ENCODE measurements at regions not wholly inside any gene's neighbourhood (a gene's known extent, or its start where the extent isn't known, plus 50 kb on each side); places are given as distances from the start of the nearest gene placed in this dataset.
A peak's percentile ranks its signal among the peaks of the same experiment; 100 is the strongest.

- DNase-seq = no peak
These were observed 53.8 kb upstream of the FBN2 start for GRCh38 chr5:128591598-128592455.

- DNase-seq = no peak
These were observed 58.0 kb upstream of the FBN2 start for GRCh38 chr5:128596071-128596470.

GRCh38 chr5:128597156-128597555 lies 59.1 kb upstream of the FBN2 start:
- no peak for DNase-seq

- peak; percentile 61 for DNase-seq
These were observed 75.1 kb upstream of the FBN2 start for GRCh38 chr5:128613128-128613527.

GRCh38 chr5:128613766-128614165 lies 75.7 kb upstream of the FBN2 start:
- DNase-seq = no peak

- no peak for DNase-seq
These were observed 77.5 kb upstream of the FBN2 start for GRCh38 chr5:128615578-128615977.

GRCh38 chr5:128626536-128627090 lies 88.6 kb upstream of the FBN2 start:
- DNase-seq = no peak

- no peak for DNase-seq
These were observed 89.9 kb upstream of the FBN2 start for GRCh38 chr5:128627939-128628338.

- no peak for DNase-seq
These were observed 91.1 kb upstream of the FBN2 start for GRCh38 chr5:128629157-128629556.

- no peak for DNase-seq
These were observed 92.1 kb upstream of the FBN2 start for GRCh38 chr5:128630121-128630520.

- DNase-seq = no peak
These were observed 93.7 kb upstream of the FBN2 start for GRCh38 chr5:128631771-128632170.

- peak; percentile 80 for DNase-seq
These were observed 94.2 kb upstream of the FBN2 start for GRCh38 chr5:128632264-128632663.

GRCh38 chr5:128633901-128634300 lies 95.9 kb upstream of the FBN2 start:
- no peak for DNase-seq

GRCh38 chr5:128635379-128635778 lies 97.3 kb upstream of the FBN2 start:
- DNase-seq = no peak

GRCh38 chr5:128636361-128636760 lies 98.3 kb upstream of the FBN2 start:
- no peak for DNase-seq

- peak; percentile 48 for DNase-seq
These were observed 99.0 kb upstream of the FBN2 start for GRCh38 chr5:128637031-128637430.

GRCh38 chr5:128641861-128642260 lies 103.8 kb upstream of the FBN2 start:
- no peak for DNase-seq

GRCh38 chr5:128644863-128645262 lies 106.8 kb upstream of the FBN2 start:
- DNase-seq = peak; percentile 79

GRCh38 chr5:128645581-128645980 lies 107.5 kb upstream of the FBN2 start:
- no peak for DNase-seq

- DNase-seq = no peak
These were observed 108.1 kb upstream of the FBN2 start for GRCh38 chr5:128646176-128646575.

GRCh38 chr5:128649192-128649591 lies 111.1 kb upstream of the FBN2 start:
- peak; percentile 35 for DNase-seq

- DNase-seq = no peak
These were observed 125.0 kb upstream of the FBN2 start for GRCh38 chr5:128662997-128663396.

GRCh38 chr5:128665747-128666355 lies 127.8 kb upstream of the FBN2 start:
- no peak for DNase-seq

GRCh38 chr5:128667152-128667551 lies 129.1 kb upstream of the FBN2 start:
- no peak for DNase-seq
